ENCODE measurements at regions not wholly inside any gene's neighbourhood (a gene's known extent, or its start where the extent isn't known, plus 50 kb on each side); places are given as distances from the start of the nearest gene placed in this dataset.

DNA sequence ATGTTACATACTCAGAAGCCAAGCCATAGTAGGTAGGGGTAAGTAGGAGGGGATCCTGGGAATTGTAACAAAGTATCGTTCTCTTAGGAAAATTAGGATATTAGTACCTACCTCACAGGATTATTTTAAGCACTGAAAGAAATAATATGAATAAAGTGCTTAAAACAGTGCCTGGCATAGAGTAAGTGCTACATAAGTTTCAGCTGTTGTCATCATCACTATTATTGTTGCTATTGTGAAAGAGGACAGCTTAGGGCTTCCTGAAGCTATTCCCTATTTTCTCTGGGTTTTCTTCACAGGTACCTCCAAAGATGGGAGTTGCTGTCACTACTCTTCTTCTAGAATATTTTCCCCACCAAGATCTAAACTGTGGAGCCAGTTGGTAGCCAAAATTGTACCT lies 443.7 kb upstream of the FGF16 start:
- DNase-seq, result no peak
- Histone ChIP-seq H3K36me3 (replicated peaks in 1 of 2) (no peaks in the 10 kb centered on the region), H3K27ac (no peak overlapping the region), H3K27me3 (peaks cover 8% of the 10 kb centered on the region), H3K9me3 (replicated peaks in 1 of 3) (no peaks in the 10 kb centered on the region), H3K4me1 (replicated peaks in 1 of 2) (no peaks in the 10 kb centered on the region), H3K4me3 (no peak overlapping the region)
- 68 to 90% (median 73%) methylated on average over 1 of the region's 1 CpG for WGBS, 4 donors
- intact Hi-C loops (cut with DNase I), result no loop called here
- TF ChIP-seq POLR2A (IDR thresholded peaks at IDR 0.05), result no peak
- TF ChIP-seq, protein P1, sequence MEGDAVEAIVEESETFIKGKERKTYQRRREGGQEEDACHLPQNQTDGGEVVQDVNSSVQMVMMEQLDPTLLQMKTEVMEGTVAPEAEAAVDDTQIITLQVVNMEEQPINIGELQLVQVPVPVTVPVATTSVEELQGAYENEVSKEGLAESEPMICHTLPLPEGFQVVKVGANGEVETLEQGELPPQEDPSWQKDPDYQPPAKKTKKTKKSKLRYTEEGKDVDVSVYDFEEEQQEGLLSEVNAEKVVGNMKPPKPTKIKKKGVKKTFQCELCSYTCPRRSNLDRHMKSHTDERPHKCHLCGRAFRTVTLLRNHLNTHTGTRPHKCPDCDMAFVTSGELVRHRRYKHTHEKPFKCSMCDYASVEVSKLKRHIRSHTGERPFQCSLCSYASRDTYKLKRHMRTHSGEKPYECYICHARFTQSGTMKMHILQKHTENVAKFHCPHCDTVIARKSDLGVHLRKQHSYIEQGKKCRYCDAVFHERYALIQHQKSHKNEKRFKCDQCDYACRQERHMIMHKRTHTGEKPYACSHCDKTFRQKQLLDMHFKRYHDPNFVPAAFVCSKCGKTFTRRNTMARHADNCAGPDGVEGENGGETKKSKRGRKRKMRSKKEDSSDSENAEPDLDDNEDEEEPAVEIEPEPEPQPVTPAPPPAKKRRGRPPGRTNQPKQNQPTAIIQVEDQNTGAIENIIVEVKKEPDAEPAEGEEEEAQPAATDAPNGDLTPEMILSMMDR (IDR thresholded peaks at IDR 0.05), result no peak

DNA sequence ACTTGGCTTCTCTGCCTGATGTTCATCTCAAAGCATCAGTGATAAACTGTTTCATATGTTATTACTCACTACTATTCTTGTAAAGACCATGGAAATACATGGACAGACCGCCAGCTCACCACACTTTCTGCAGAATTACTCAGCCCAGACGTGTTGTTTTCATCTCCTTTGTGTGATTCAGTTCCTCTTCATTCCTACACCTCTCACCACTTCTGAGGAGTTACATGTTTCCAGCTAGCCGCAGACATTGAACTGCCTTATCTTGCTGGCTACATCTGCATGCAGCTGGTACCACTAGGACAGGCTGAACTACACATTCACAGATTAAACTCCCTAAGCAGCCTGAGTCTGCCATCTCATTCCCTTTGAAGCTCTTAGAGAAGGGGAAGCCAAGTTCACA lies 443.2 kb upstream of the FGF16 start:
- no peaks in the 10 kb centered on the region for H3K9me3 ChIP-seq (replicated peaks in 1 of 3)
- H3K4me1 ChIP-seq (replicated peaks in 1 of 2), result no peaks in the 10 kb centered on the region
- no peak for DNase-seq
- H3K27ac ChIP-seq, result no peak overlapping the region
- WGBS, 4 donors, result 47 to 69% (median 51%) methylated on average over 3 of the region's 3 CpGs
- no peaks in the 10 kb centered on the region for H3K36me3 ChIP-seq (replicated peaks in 1 of 2)
- no peak for TF ChIP-seq POLR2A (IDR thresholded peaks at IDR 0.05)
- TF ChIP-seq, protein P1 (IDR thresholded peaks at IDR 0.05), result no peak
- no peak overlapping the region for H3K4me3 ChIP-seq
- H3K27me3 ChIP-seq, result peaks cover 8% of the 10 kb centered on the region
- intact Hi-C loops (cut with DNase I), result no loop called here

DNA sequence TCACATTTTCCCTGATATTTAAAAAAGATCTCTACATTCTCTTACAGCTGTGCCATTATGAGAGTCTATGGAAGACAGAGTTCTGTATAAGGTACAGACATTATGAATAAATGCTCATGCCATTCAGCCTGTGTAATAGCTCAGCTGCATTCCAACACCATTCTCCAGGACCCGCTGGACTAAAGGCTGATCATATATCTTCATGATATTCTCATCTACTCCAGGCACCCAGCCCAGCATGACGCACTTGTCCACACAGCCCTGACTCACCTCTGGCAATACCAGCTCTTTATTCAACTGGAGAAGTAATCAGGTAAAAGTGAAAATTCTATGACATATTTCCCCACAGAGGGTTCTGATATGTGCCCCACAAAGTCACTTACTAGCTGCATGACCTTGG lies 437.5 kb upstream of the FGF16 start:
- TF ChIP-seq POLR2A (IDR thresholded peaks at IDR 0.05), result no peak
- TF ChIP-seq, protein P1 (IDR thresholded peaks at IDR 0.05), result no peak
- Histone ChIP-seq H3K4me3 (no peak overlapping the region), H3K27me3 (peaks cover 25% of the 10 kb centered on the region), H3K9me3 (replicated peaks in 1 of 3) (no peaks in the 10 kb centered on the region), H3K36me3 (replicated peaks in 1 of 2) (no peaks in the 10 kb centered on the region), H3K27ac (no peak overlapping the region), H3K4me1 (replicated peaks in 1 of 2) (no peaks in the 10 kb centered on the region)
- 38 to 43% (median 40%) methylated on average over 2 of the region's 2 CpGs for WGBS, 4 donors
- intact Hi-C loops (cut with DNase I), result no loop called here
- DNase-seq, result peak in 4 of 7 donors; percentile 4 to 30 (median 18)

DNA sequence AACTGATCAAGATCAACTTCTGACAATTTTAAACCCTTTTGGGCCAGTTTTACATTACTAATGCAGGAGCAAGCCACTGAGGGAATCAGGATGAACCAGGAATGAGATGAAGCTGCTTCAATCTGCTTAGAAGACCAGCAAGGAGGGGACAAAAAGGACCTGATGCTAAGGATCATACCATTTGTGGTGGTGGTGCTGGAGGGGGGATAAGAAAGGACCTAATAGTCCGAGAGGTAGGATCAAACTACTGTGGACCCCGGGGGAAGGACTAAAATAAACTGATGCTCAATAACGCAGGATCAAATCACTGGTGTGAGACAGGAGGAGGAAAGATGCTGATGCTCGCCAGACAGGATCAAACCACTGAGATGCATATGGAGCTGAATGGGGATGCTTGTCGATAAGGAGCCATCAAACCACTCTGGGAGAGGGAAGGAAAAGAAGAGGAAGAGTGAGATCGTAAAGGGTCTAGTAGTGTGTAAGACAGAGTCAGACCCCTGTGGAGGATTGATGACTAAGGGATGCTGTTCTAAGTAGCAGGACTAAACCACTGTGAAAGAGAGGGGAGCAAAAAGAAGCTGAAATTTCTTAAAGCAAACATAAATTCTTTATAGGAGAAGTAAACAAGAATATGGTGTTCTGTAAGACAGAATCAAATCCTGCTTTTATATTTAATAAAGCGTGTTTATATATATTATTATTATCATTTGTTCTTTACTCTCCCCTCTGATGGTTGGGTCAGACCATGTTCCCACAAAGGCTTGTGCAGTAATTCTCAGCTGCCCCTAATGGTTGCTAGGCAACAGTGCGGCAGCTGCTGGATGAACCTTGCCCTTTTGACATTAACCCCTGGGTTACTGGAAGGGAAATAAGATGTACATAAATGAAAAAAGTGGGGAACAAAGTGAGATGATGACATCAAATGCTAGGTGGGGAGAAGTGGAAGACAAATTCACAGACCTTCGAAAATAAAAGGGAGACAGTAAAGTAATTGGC lies 432.5 kb upstream of the FGF16 start:
- intact Hi-C loops (cut with DNase I), result no loop called here
- WGBS, 4 donors, result 15 to 30% (median 23%) methylated on average over 9 of the region's 9 CpGs
- Histone ChIP-seq H3K27me3 (peaks cover 16% of the 10 kb centered on the region), H3K9me3 (replicated peaks in 1 of 3) (no peaks in the 10 kb centered on the region), H3K36me3 (replicated peaks in 1 of 2) (no peaks in the 10 kb centered on the region), H3K4me1 (replicated peaks in 1 of 2) (no peaks in the 10 kb centered on the region), H3K27ac (no peak overlapping the region), H3K4me3 (no peak overlapping the region)
- no peak for DNase-seq
- TF ChIP-seq, protein P1 (IDR thresholded peaks at IDR 0.05), result no peak
- TF ChIP-seq POLR2A (IDR thresholded peaks at IDR 0.05), result no peak

All from adrenal gland (tissue), 9 donors.